ENCODE measurements at regions not wholly inside any gene's neighbourhood (a gene's known extent, or its start where the extent isn't known, plus 50 kb on each side); places are given as distances from the start of the nearest gene placed in this dataset.

GRCh38 chr14:36450550-36450949, 69.5 kb downstream of the NKX2-1 start:
- intact Hi-C loops (cut with DNase I, micrococcal nuclease): no loop called here
- TF ChIP-seq, protein P1, sequence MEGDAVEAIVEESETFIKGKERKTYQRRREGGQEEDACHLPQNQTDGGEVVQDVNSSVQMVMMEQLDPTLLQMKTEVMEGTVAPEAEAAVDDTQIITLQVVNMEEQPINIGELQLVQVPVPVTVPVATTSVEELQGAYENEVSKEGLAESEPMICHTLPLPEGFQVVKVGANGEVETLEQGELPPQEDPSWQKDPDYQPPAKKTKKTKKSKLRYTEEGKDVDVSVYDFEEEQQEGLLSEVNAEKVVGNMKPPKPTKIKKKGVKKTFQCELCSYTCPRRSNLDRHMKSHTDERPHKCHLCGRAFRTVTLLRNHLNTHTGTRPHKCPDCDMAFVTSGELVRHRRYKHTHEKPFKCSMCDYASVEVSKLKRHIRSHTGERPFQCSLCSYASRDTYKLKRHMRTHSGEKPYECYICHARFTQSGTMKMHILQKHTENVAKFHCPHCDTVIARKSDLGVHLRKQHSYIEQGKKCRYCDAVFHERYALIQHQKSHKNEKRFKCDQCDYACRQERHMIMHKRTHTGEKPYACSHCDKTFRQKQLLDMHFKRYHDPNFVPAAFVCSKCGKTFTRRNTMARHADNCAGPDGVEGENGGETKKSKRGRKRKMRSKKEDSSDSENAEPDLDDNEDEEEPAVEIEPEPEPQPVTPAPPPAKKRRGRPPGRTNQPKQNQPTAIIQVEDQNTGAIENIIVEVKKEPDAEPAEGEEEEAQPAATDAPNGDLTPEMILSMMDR (IDR thresholded peaks at IDR 0.05): no peak
- Mint-ChIP-seq H3K4me3 (no peak overlapping the region), H3K4me1 (ENCODE audit: low read depth) (no peaks in the 10 kb centered on the region), H3K27ac (no peak overlapping the region), H3K27me3 (peaks cover 4% of the 10 kb centered on the region), H3K9me3 (no peaks in the 10 kb centered on the region), H3K36me3 (ENCODE audit: low read depth) (no peaks in the 10 kb centered on the region)
- no peaks in the 10 kb centered on the region for H3K27me3 ChIP-seq (ENCODE audit: control insufficient read depth in 1 of 2, insufficient read depth in 2 of 2, low read length in 2 of 2)
- no peaks in the 10 kb centered on the region for H3K36me3 ChIP-seq (ENCODE audit: insufficient read depth, low read length)
- ChIA-PET POLR2A (no interaction called here), CTCF (no interaction called here)
- H3K9me3 ChIP-seq (ENCODE audit: control insufficient read depth in 1 of 2, insufficient read depth in 1 of 2, low read length in 2 of 2): peaks cover 0 to 4% of the 10 kb centered on the region in 2 experiments
- H3K4me1 ChIP-seq (ENCODE audit: insufficient read depth, low read length): no peaks in the 10 kb centered on the region
- DNase-seq (no peak), ATAC-seq (ENCODE audit: poor library complexity) (no peak)
- no peak overlapping the region for H3K4me3 ChIP-seq (ENCODE audit: low read length)
- H3K27ac ChIP-seq (ENCODE audit: low read depth in 1 of 2, low read length in 2 of 2): no peak overlapping the region

- TF ChIP-seq, protein P1 (IDR thresholded peaks at IDR 0.05): no peak
- CTCF ChIA-PET: no interaction called here
- DNase-seq (no peak), ATAC-seq (ENCODE audit: poor library complexity) (no peak)
- Mint-ChIP-seq H3K9me3 (no peaks in the 10 kb centered on the region), H3K4me1 (ENCODE audit: low read depth) (no peaks in the 10 kb centered on the region), H3K36me3 (ENCODE audit: low read depth) (no peaks in the 10 kb centered on the region), H3K27me3 (peaks cover 5% of the 10 kb centered on the region), H3K4me3 (no peak overlapping the region), H3K27ac (no peak overlapping the region)
- Histone ChIP-seq H3K4me3 (ENCODE audit: low read length) (no peak overlapping the region), H3K27ac (ENCODE audit: low read depth in 1 of 2, low read length in 2 of 2) (no peak overlapping the region), H3K9me3 (ENCODE audit: control insufficient read depth in 1 of 2, insufficient read depth in 1 of 2, low read length in 2 of 2) (peaks cover 0 to 4% of the 10 kb centered on the region in 2 experiments), H3K36me3 (ENCODE audit: insufficient read depth, low read length) (no peaks in the 10 kb centered on the region), H3K4me1 (ENCODE audit: insufficient read depth, low read length) (no peaks in the 10 kb centered on the region), H3K27me3 (ENCODE audit: control insufficient read depth in 1 of 2, insufficient read depth in 2 of 2, low read length in 2 of 2) (no peaks in the 10 kb centered on the region)
- POLR2A ChIA-PET: no interaction called here
- intact Hi-C loops (cut with DNase I, micrococcal nuclease): no loop called here
These were observed 70.1 kb downstream of the NKX2-1 start for GRCh38 chr14:36449903-36450302.

DNA sequence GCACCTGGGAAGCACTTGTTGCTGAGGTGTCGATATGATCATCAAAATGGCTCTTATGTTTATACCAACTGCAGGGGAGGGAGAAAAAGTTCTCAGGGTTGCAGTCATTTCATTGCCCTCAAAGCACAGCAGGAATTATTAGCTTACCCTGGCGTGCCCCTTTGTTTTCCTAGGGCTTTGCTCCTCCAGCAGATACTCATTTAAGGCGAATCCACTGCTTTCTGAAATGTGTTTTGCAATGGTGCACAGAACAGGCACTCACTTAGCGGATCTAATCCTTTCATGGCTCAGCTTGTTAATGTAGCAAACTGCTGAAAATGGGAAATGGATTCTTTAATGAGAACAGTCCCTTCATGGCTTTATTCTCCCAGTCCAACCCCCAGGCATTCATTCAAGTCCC, 76.7 kb downstream of the NKX2-1 start:
- Mint-ChIP-seq H3K4me1 (ENCODE audit: low read depth) (no peaks in the 10 kb centered on the region), H3K4me3 (no peak overlapping the region), H3K27me3 (peaks cover 25% of the 10 kb centered on the region), H3K9me3 (no peaks in the 10 kb centered on the region), H3K36me3 (ENCODE audit: low read depth) (no peaks in the 10 kb centered on the region), H3K27ac (no peak overlapping the region)
- Histone ChIP-seq H3K27ac (ENCODE audit: low read depth in 1 of 2, low read length in 2 of 2) (no peak overlapping the region), H3K4me3 (ENCODE audit: low read length) (no peak overlapping the region), H3K9me3 (ENCODE audit: control insufficient read depth in 1 of 2, insufficient read depth in 1 of 2, low read length in 2 of 2) (no peaks in the 10 kb centered on the region), H3K4me1 (ENCODE audit: insufficient read depth, low read length) (no peaks in the 10 kb centered on the region), H3K36me3 (ENCODE audit: insufficient read depth, low read length) (no peaks in the 10 kb centered on the region), H3K27me3 (ENCODE audit: control insufficient read depth in 1 of 2, insufficient read depth in 2 of 2, low read length in 2 of 2) (peaks cover 0 to 3% of the 10 kb centered on the region in 2 experiments)
- no peak for ATAC-seq (ENCODE audit: poor library complexity)
- intact Hi-C loops (cut with DNase I, micrococcal nuclease): no loop called here
- TF ChIP-seq, protein P1 (IDR thresholded peaks at IDR 0.05): no peak
- ChIA-PET POLR2A (no interaction called here), CTCF (no interaction called here)
- no peak for DNase-seq
